Motor neuron (in vitro differentiated cells): ENCODE measurements at regions not wholly inside any gene's neighbourhood (a gene's known extent, or its start where the extent isn't known, plus 50 kb on each side); places are given as distances from the start of the nearest gene placed in this dataset.

Source experiments
- ATAC-seq, 8 experiments: fragments of 200-7000 bp; cut with Tn5 transposase; replicated peaks in 6 of 8; 2 replicates each; pipeline ENCODE4 v1.8.0; 2021; ENCODE audit warnings: mild to moderate bottlenecking in 8 of 8, moderate library complexity in 8 of 8
- H3K27ac ChIP-seq, 2 donors: fragments of 250-450 bp; sonication (Bioruptor Pico); 2 replicates each; pipeline ENCODE4 v1.9.0; 2021; ENCODE audit warnings: antibody characterized with exemption in 2 of 2, mild to moderate bottlenecking in 2 of 2, moderate library complexity in 1 of 2
- H3K4me1 ChIP-seq, 2 donors: fragments of 250-450 bp; sonication (Bioruptor Pico); replicated peaks in 1 of 2; 2 replicates each; pipeline ENCODE4 v1.6.1; 2021; ENCODE audit warnings: antibody characterized with exemption in 2 of 2, mild to moderate bottlenecking in 2 of 2, moderate library complexity in 1 of 2
- H3K4me3 ChIP-seq, 5 donors: fragments of 250-450 bp; sonication (Bioruptor Pico); 2 replicates each; pipeline ENCODE4 v1.9.0; 2021; ENCODE audit warnings: antibody characterized with exemption in 5 of 5, mild to moderate bottlenecking in 5 of 5, moderate library complexity in 4 of 5
- WGBS, 10 experiments: fragments of 450-650 bp; shearing (Covaris generic); methylation state at CpG; one replicate each; pipeline ENCODE4 v1.0.0; 2022; 5-methylcytosine and 5-hydroxymethylcytosine counted together
- in situ Hi-C, 9 experiments: fragments of 400-800 bp; cut with MboI; loops; one replicate each; pipeline ENCODE4 v1.15.0; 2021; ENCODE audit warnings: low sequenced_read_pairs in 9 of 9, low pct_unique_long_range_greater_than_20kb in 2 of 9; ENCODE audit not compliant: unreplicated experiment in 9 of 9

DNA sequence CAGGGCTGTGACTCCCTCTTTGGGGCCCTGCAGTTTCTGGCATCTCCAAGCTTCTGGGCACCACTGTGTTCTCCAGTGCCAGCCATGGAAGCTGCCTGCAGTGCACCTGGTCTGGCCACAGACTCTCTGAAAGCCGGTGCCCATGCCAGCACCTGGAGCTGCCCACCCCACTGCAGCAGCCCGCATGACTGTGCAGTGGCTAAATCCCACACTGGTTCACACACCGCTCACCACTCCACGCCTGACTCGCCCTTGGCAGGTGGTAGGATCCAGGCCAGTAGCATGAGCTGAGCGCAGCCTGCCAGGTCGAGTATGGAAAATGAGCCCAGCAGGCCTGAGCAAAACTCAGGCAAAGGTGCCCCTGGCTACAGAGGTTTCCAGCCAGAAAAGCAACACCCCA, 72.8 kb upstream of the INTU start:
- WGBS, 10 experiments = 36 to 100% (median 87%) methylated on average over 1 to 4 of the region's 7 CpGs; no CpG with 5 or more reads in 5 of the 10 experiments
- in situ Hi-C loops = no loop called here
- Histone ChIP-seq H3K4me3 (no peak overlapping the region), H3K27ac (no peak overlapping the region), H3K4me1 (no peaks in the 10 kb centered on the region)
- no peak for ATAC-seq

DNA sequence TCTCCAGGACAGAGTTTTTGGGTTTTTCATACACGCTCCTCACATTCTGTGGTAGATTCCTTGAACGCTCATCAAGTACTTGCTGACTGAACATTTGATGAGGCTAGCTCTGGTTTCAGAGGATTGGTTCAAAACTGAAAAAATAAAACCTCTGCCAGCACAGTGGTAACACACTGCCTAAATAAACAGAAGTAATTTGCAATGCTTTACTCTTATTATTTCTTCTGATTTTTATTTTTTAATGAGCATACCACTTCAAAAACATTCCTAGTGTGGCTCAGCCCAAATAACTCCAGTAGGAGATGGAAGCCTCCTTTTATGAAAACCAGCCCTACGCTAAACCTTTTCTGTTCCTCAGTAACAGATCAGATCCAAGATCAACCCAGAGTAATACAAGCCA, 72.0 kb upstream of the INTU start:
- H3K4me3 ChIP-seq = no peak overlapping the region
- no peaks in the 10 kb centered on the region for H3K4me1 ChIP-seq
- 47 to 100% (median 89%) methylated on average over 1 to 3 of the region's 3 CpGs for WGBS, 10 experiments
- no peak for ATAC-seq
- in situ Hi-C loops = no loop called here
- no peak overlapping the region for H3K27ac ChIP-seq

GRCh38 chr4:127574643-127575042, 58.1 kb upstream of the INTU start:
- 25 to 88% (median 58%) methylated on average over 1 to 2 of the region's 2 CpGs; no CpG with 5 or more reads in 2 of the 10 experiments for WGBS, 10 experiments
- ATAC-seq = no peak
- in situ Hi-C loops = no loop called here
- H3K4me3 ChIP-seq = no peak overlapping the region
- H3K4me1 ChIP-seq = no peaks in the 10 kb centered on the region
- H3K27ac ChIP-seq = no peak overlapping the region

GRCh38 chr4:127575888-127576287, 56.9 kb upstream of the INTU start:
- H3K27ac ChIP-seq = no peak overlapping the region
- in situ Hi-C loops = no loop called here
- WGBS, 10 experiments = 6 to 100% (median 94%) methylated on average over 1 to 2 of the region's 2 CpGs; no CpG with 5 or more reads in 1 of the 10 experiments
- no peaks in the 10 kb centered on the region for H3K4me1 ChIP-seq
- ATAC-seq = peak in 1 of 8 experiments; percentile 77
- H3K4me3 ChIP-seq = no peak overlapping the region

DNA sequence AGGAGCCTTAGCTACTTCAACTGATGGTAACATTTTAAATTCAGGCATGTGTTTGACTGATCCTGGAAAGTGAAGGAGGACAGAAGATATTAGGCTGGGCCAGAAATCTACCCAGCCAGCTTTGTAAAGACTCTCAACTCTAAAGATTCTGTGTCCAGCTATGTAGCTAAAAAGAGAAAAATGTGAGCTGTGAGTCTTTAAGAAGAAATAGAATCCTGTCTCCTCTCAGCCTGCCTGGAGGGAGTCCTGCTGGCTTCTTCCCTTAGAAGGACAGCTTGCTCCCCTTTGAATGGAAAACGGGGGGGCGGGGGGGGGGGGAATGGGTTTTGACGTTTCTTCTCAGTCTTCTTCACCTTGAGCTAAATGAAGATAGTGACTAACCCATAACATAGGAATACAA, 54.3 kb upstream of the INTU start:
- in situ Hi-C loops = no loop called here
- H3K27ac ChIP-seq = no peak overlapping the region
- H3K4me3 ChIP-seq = no peak overlapping the region
- 7 to 60% (median 50%) methylated on average over 1 to 3 of the region's 3 CpGs; no CpG with 5 or more reads in 7 of the 10 experiments for WGBS, 10 experiments
- ATAC-seq = no peak
- no peaks in the 10 kb centered on the region for H3K4me1 ChIP-seq

DNA sequence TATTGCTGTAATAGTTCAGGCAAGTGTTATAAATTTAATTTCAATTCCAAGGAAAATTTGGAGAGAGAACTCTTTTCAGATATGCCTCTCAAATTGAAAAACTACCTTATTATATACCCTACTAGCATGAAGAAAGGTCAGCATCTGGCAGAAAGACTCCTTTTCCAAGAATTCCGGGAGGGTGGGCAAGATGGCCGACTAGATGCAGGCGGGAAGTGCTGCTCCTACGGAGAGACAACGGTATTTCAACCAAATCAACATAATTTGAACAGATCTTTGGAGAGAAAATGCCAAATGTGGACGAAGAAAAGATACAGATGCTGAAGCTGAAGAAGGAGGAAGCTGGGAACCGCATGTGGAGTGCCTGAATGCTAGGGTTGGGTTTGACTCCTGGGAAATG, 53.8 kb upstream of the INTU start:
- in situ Hi-C loops = no loop called here

DNA sequence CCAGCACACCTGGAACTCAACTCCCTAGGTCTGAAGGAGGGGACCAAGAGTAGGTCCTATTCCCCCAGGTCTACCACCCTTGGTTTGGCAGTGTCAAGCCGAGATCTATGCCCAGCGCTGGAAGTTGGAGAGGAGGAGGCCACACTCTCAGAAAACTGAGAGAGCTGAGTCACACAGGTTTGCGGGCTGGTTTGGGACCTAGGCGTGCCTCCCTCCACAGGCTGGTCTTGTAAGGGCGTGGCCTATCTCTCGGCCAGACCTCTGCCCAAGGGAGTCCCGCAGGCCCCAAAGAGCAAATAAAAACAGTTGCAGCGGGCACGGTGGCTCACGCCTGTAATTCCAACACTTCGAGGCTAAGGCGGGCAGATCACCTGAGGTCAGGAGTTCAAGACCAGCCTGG, 52.9 kb upstream of the INTU start:
- H3K4me1 ChIP-seq = no peaks in the 10 kb centered on the region
- in situ Hi-C loops = no loop called here
- no peak for ATAC-seq
- H3K27ac ChIP-seq = no peak overlapping the region
- WGBS, 10 experiments = 80 to 100% (median 96%) methylated on average over 2 to 8 of the region's 12 CpGs; no CpG with 5 or more reads in 5 of the 10 experiments
- no peak overlapping the region for H3K4me3 ChIP-seq

More for the DNA sequence above, 53.8 kb upstream of the INTU start:
- H3K4me3 ChIP-seq = no peak overlapping the region
- H3K27ac ChIP-seq = no peak overlapping the region
- WGBS, 10 experiments = 43 to 100% (median 92%) methylated on average over 1 to 7 of the region's 7 CpGs; no CpG with 5 or more reads in 1 of the 10 experiments
- ATAC-seq = no peak
- no peaks in the 10 kb centered on the region for H3K4me1 ChIP-seq

GRCh38 chr4:127580300-127580699, 52.5 kb upstream of the INTU start:
- Histone ChIP-seq H3K4me1 (no peaks in the 10 kb centered on the region), H3K27ac (no peak overlapping the region), H3K4me3 (no peak overlapping the region)
- in situ Hi-C loops = no loop called here
- 24 to 100% (median 90%) methylated on average over 1 to 3 of the region's 4 CpGs; no CpG with 5 or more reads in 4 of the 10 experiments for WGBS, 10 experiments
- ATAC-seq = no peak

DNA sequence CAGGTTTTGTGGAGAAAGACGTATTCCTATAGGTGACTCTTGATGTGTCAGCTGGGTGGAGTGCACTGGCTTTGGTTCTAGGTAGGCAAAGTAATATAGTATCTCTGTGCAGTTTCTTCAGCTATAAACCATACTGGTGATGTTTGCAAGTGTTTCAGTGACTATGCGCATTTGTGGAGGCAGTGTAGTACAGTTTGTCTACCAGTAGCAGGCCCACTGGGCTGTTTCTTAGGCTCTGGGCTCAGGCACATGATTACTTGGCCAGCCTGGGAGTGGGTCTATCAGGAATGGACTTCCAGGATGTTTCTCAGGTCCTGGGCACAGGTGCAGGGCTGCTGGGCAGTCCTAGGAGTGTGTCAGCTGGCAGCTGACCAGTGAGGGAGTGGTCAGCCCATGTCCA, 51.9 kb upstream of the INTU start:
- Histone ChIP-seq H3K4me3 (no peak overlapping the region), H3K4me1 (no peaks in the 10 kb centered on the region), H3K27ac (no peak overlapping the region)
- peak in 3 of 8 experiments; percentile 86 to 96 (median 93) for ATAC-seq
- in situ Hi-C loops = no loop called here
- WGBS, 10 experiments = 43 to 100% (median 83%) methylated on average over 1 to 2 of the region's 2 CpGs; no CpG with 5 or more reads in 3 of the 10 experiments
